HCT116 (cell line): ENCODE measurements at regions not wholly inside any gene's neighbourhood (a gene's known extent, or its start where the extent isn't known, plus 50 kb on each side); places are given as distances from the start of the nearest gene placed in this dataset.

Experiments used
- CEBPB ChIP-seq: IDR thresholded peaks from 2 replicates; pipeline ENCODE4 v1.6.1; 2012; ENCODE audit warnings: low read depth
- CTCF ChIP-seq, 3 experiments: fragments of 200-600 bp in 1 of 3; sonication (generic) in 1 of 3; IDR thresholded peaks in 2 of 3; conservative IDR thresholded peaks in 1 of 3; 2 replicates each; pipeline ENCODE4 v1.5.1; 2012 to 2017; ENCODE audit warnings: low read depth in 2 of 3, low read length in 2 of 3, antibody characterized with exemption in 1 of 3, borderline replicate concordance in 1 of 3, control low read depth in 1 of 3, mild to moderate bottlenecking in 1 of 3, mixed read lengths in 1 of 3, mixed run types in 1 of 3, moderate library complexity in 1 of 3; ENCODE audit not compliant: insufficient read depth in 1 of 3
- ELF1 ChIP-seq: IDR thresholded peaks from 2 replicates; pipeline ENCODE4 v1.6.1; 2012; ENCODE audit warnings: low read depth, borderline replicate concordance
- EZH2 ChIP-seq: fragments of 200-600 bp; sonication (generic); IDR thresholded peaks from 2 replicates; pipeline ENCODE4 v1.6.1; 2017; ENCODE audit warnings: antibody characterized with exemption, mixed run types
- JUND ChIP-seq: IDR thresholded peaks from 2 replicates; pipeline ENCODE4 v1.6.1; 2012
- MAX ChIP-seq: IDR thresholded peaks from 2 replicates; pipeline ENCODE4 v1.6.1; 2012
- POLR2A ChIP-seq: IDR thresholded peaks from 2 replicates; pipeline ENCODE4 v1.7.0; 2011; ENCODE audit warnings: borderline replicate concordance; ENCODE audit not compliant: insufficient read depth, insufficient read length; ENCODE audit errors: extremely low read depth
- YY1 ChIP-seq: IDR thresholded peaks from 2 replicates; pipeline ENCODE4 v1.6.1; 2011; ENCODE audit warnings: low read length, low read depth, moderate library complexity, mild to moderate bottlenecking; ENCODE audit not compliant: insufficient replicate concordance; ENCODE audit errors: extremely low read depth
- ZBTB33 ChIP-seq: IDR thresholded peaks from 2 replicates; pipeline ENCODE4 v1.6.1; 2011; ENCODE audit warnings: mild to moderate bottlenecking, low read length, moderate library complexity; ENCODE audit not compliant: insufficient replicate concordance; ENCODE audit errors: extremely low read depth
- ZNF274 ChIP-seq: fragments of 200-500 bp; sonication (Bioruptor generic); IDR thresholded peaks from 2 replicates; pipeline ENCODE4 v1.6.1; 2014; ENCODE audit warnings: mild to moderate bottlenecking, low read depth, low read length, inconsistent platforms

GRCh38 chr11:50169634-50170033, 137.0 kb downstream of the OR4C45 start:
- no peak for TF ChIP-seq POLR2A
- TF ChIP-seq YY1, result no peak
- TF ChIP-seq ELF1, result no peak
- no peak for TF ChIP-seq ZBTB33
- TF ChIP-seq CTCF (IDR thresholded peaks at IDR 0.05 in 2 of 3, conservative IDR thresholded peaks at IDR 0.05 in 1 of 3; ENCODE audit: borderline replicate concordance in 1 of 3, insufficient read depth in 1 of 3, low read depth in 2 of 3, low read length in 2 of 3), result no peak
- no peak for TF ChIP-seq EZH2
- no peak for TF ChIP-seq MAX
- no peak for TF ChIP-seq CEBPB
- no peak for TF ChIP-seq ZNF274
- TF ChIP-seq JUND, result no peak
